Stimulated activated effector memory CD8-positive, alpha-beta T cell treated with anti-CD3 and anti-CD28 coated beads, Interleukin-12 subunit alpha, Interleukin-12 subunit beta, amount 100 ng/mL, for 72 hours (primary cell): ENCODE measurements at regions not wholly inside any gene's neighbourhood (a gene's known extent, or its start where the extent isn't known, plus 50 kb on each side); places are given as distances from the start of the nearest gene placed in this dataset.

Source experiments
- ATAC-seq: fragments of 150-1000 bp; cut with Tn5 transposase; 2 replicates; pipeline ENCODE4 v1.10.0; 2021
- DNase-seq, 2 donors: peaks; one replicate each; pipeline ENCODE4 v3.0.0; 2021 to 2022; ENCODE audit warnings: low spot score in 2 of 2
- H3K27ac Mint-ChIP-seq: one replicate; pipeline ENCODE4 v1.8.0; 2022; ENCODE audit warnings: mild to moderate bottlenecking, mixed read lengths
- H3K36me3 Mint-ChIP-seq: one replicate; pipeline ENCODE4 v1.8.0; 2022; ENCODE audit warnings: mild to moderate bottlenecking, mixed read lengths
- H3K4me1 Mint-ChIP-seq: one replicate; pipeline ENCODE4 v1.8.0; 2022; ENCODE audit warnings: mixed read lengths
- H3K4me3 Mint-ChIP-seq: one replicate; pipeline ENCODE4 v1.8.0; 2022; ENCODE audit warnings: mild to moderate bottlenecking, mixed read lengths
- H3K9me3 Mint-ChIP-seq: one replicate; pipeline ENCODE4 v1.8.0; 2022; ENCODE audit warnings: mixed read lengths

- ATAC-seq, result no peak
- no peaks in the 10 kb centered on the region for H3K36me3 Mint-ChIP-seq
- H3K4me3 Mint-ChIP-seq, result no peak overlapping the region
- no peak for DNase-seq
- no peaks in the 10 kb centered on the region for H3K4me1 Mint-ChIP-seq
- H3K27ac Mint-ChIP-seq, result no peak overlapping the region
- H3K9me3 Mint-ChIP-seq, result peaks cover 26% of the 10 kb centered on the region
Observed at GRCh38 chr5:117701062-117701461, 1126.4 kb upstream of the SEMA6A start.

- DNase-seq (no peak), ATAC-seq (no peak)
- no peaks in the 10 kb centered on the region for H3K36me3 Mint-ChIP-seq
- peaks cover 12% of the 10 kb centered on the region for H3K9me3 Mint-ChIP-seq
- H3K27ac Mint-ChIP-seq, result no peak overlapping the region
- no peak overlapping the region for H3K4me3 Mint-ChIP-seq
- H3K4me1 Mint-ChIP-seq, result no peaks in the 10 kb centered on the region
Observed at GRCh38 chr5:117692606-117693005, 1118.0 kb upstream of the SEMA6A start.

GRCh38 chr5:117691081-117691870, 1116.7 kb upstream of the SEMA6A start:
- no peak overlapping the region for H3K4me3 Mint-ChIP-seq
- peaks cover 3% of the 10 kb centered on the region for H3K9me3 Mint-ChIP-seq
- H3K4me1 Mint-ChIP-seq, result no peaks in the 10 kb centered on the region
- ATAC-seq (no peak), DNase-seq (no peak)
- H3K27ac Mint-ChIP-seq, result no peak overlapping the region
- H3K36me3 Mint-ChIP-seq, result no peaks in the 10 kb centered on the region

DNA sequence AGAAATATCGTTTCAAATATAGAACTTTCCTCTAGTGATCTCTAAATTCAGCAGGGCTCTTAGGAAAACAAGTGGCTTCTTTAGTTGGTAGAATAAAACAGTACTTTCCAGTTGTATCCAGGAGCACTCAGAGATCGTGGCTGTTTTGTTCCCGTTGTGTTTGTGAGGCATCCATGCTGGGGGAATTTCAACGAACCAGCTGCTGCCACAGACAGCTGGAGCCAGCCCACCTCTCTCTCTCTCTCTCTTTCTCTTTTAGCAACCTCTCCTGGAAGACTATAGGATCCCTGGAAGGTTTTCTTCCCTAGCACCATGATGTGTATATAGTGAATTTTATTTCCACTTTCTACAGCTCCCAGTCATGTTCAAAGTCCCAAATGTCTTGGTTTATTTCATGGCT, 1116.0 kb upstream of the SEMA6A start:
- H3K36me3 Mint-ChIP-seq, result no peaks in the 10 kb centered on the region
- no peak for ATAC-seq
- H3K9me3 Mint-ChIP-seq, result peaks cover 3% of the 10 kb centered on the region
- DNase-seq, result no peak
- no peak overlapping the region for H3K4me3 Mint-ChIP-seq
- H3K4me1 Mint-ChIP-seq, result no peaks in the 10 kb centered on the region
- no peak overlapping the region for H3K27ac Mint-ChIP-seq

- DNase-seq (no peak), ATAC-seq (no peak)
- Mint-ChIP-seq H3K4me3 (no peak overlapping the region), H3K4me1 (no peaks in the 10 kb centered on the region), H3K36me3 (no peaks in the 10 kb centered on the region), H3K27ac (no peak overlapping the region), H3K9me3 (peaks cover 9% of the 10 kb centered on the region)
Observed at GRCh38 chr5:117686926-117687325, 1112.3 kb upstream of the SEMA6A start.

DNA sequence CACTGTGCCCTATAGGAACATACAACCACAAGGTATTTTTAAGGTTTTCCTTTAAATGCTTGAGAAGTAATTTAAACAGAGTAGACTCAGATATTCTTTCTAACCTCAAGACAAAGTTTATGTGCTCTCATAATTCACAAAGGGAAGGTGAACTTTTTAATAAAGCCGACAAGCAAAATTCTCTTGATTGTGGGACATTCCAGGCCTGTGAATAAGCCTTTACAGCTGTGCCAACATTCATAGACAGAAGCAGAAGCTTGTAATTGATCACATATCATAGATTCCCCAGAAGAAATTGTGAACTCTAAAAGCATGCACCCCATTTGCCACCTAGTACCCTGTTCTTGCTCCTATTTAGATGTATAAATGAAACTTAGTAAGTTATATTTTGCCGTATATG, 1107.8 kb upstream of the SEMA6A start:
- Mint-ChIP-seq H3K9me3 (peaks cover 19% of the 10 kb centered on the region), H3K4me1 (no peaks in the 10 kb centered on the region), H3K4me3 (no peak overlapping the region), H3K27ac (no peak overlapping the region), H3K36me3 (no peaks in the 10 kb centered on the region)
- DNase-seq (no peak), ATAC-seq (no peak)

- H3K9me3 Mint-ChIP-seq, result peaks cover 19% of the 10 kb centered on the region
- H3K27ac Mint-ChIP-seq, result no peak overlapping the region
- no peaks in the 10 kb centered on the region for H3K36me3 Mint-ChIP-seq
- H3K4me3 Mint-ChIP-seq, result no peak overlapping the region
- H3K4me1 Mint-ChIP-seq, result no peaks in the 10 kb centered on the region
- no peak for ATAC-seq
- no peak for DNase-seq
Observed at GRCh38 chr5:117681431-117682254, 1107.0 kb upstream of the SEMA6A start.

DNA sequence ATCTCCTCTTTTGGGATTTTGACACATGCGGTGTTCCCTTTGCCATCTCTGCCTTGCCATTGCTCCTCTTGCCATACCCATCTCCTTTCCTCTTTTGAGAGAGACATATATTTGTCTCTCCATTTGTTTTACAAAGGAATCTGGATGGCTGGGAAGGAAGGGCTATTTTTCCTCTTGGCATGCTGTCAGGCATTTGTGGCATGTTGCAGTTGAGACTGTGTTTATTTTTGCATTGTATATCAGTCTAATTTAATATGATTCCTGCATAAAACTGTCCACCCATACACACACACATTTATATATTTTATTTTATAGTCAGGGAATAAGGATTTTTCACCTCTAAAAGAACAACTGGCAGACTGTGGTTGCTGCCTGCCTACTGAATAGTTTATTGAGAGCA, 1105.8 kb upstream of the SEMA6A start:
- DNase-seq (no peak), ATAC-seq (no peak)
- Mint-ChIP-seq H3K36me3 (no peaks in the 10 kb centered on the region), H3K9me3 (peaks cover 22% of the 10 kb centered on the region), H3K4me1 (no peaks in the 10 kb centered on the region), H3K27ac (no peak overlapping the region), H3K4me3 (no peak overlapping the region)

- H3K4me3 Mint-ChIP-seq, result no peak overlapping the region
- no peak overlapping the region for H3K27ac Mint-ChIP-seq
- H3K9me3 Mint-ChIP-seq, result peaks cover 21% of the 10 kb centered on the region
- DNase-seq (no peak), ATAC-seq (no peak)
- H3K36me3 Mint-ChIP-seq, result no peaks in the 10 kb centered on the region
- H3K4me1 Mint-ChIP-seq, result no peaks in the 10 kb centered on the region
Observed at GRCh38 chr5:117679046-117679445, 1104.4 kb upstream of the SEMA6A start.

- Mint-ChIP-seq H3K4me1 (no peaks in the 10 kb centered on the region), H3K9me3 (peaks cover 18% of the 10 kb centered on the region), H3K4me3 (no peak overlapping the region), H3K36me3 (no peaks in the 10 kb centered on the region), H3K27ac (no peak overlapping the region)
- DNase-seq (no peak), ATAC-seq (no peak)
Observed at GRCh38 chr5:117675646-117676045, 1101.0 kb upstream of the SEMA6A start.

DNA sequence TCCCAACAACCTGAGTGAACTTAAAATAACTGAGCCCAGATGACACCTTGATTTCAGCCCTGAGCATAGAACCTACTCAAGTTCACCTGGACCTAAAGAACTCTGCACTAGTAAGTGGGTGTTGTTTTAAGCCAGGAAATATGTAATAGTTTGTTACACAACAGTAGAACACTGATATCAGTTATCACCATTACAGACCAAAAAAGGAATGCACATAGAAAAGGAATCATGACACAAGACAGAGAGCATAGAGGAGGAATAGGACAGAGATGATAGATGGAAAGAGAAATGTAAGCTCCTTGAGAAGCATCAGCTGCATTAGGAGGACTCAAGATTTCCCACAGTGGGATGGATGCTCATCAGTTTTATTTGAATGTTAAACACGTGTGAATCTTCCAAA, 1096.9 kb upstream of the SEMA6A start:
- no peak for ATAC-seq
- H3K36me3 Mint-ChIP-seq, result no peaks in the 10 kb centered on the region
- H3K4me3 Mint-ChIP-seq, result no peak overlapping the region
- DNase-seq, result no peak
- H3K27ac Mint-ChIP-seq, result no peak overlapping the region
- no peaks in the 10 kb centered on the region for H3K4me1 Mint-ChIP-seq
- H3K9me3 Mint-ChIP-seq, result peaks cover 12% of the 10 kb centered on the region

DNA sequence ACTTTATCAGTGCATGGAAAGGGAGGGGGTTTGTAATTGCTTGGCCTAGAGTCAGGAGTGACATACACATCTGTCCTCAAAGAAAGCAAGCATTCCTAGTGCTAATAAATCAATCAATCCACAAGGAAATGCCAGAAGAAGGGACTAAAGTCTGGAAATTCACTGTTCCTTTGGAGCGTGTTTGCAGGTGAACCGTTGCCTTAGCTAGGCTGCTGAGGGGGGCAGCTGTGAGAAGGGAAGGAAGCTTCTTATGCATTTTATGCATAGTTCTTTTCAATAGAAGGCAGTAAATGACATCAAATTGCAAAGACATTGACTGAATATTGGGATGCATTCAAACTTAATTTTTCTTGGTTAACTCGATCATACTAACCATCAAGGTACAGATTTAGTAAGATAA, 1092.5 kb upstream of the SEMA6A start:
- Mint-ChIP-seq H3K27ac (no peak overlapping the region), H3K36me3 (no peaks in the 10 kb centered on the region), H3K4me3 (no peak overlapping the region), H3K9me3 (peaks cover 16% of the 10 kb centered on the region), H3K4me1 (no peaks in the 10 kb centered on the region)
- DNase-seq (no peak), ATAC-seq (no peak)

GRCh38 chr5:117665121-117665520, 1090.5 kb upstream of the SEMA6A start:
- DNase-seq (no peak), ATAC-seq (no peak)
- no peak overlapping the region for H3K4me3 Mint-ChIP-seq
- peaks cover 11% of the 10 kb centered on the region for H3K9me3 Mint-ChIP-seq
- no peaks in the 10 kb centered on the region for H3K4me1 Mint-ChIP-seq
- no peak overlapping the region for H3K27ac Mint-ChIP-seq
- no peaks in the 10 kb centered on the region for H3K36me3 Mint-ChIP-seq

GRCh38 chr5:117662361-117662760, 1087.7 kb upstream of the SEMA6A start:
- DNase-seq, result no peak
- no peaks in the 10 kb centered on the region for H3K4me1 Mint-ChIP-seq
- H3K9me3 Mint-ChIP-seq, result peaks cover 18% of the 10 kb centered on the region
- no peak overlapping the region for H3K27ac Mint-ChIP-seq
- no peaks in the 10 kb centered on the region for H3K36me3 Mint-ChIP-seq
- no peak for ATAC-seq
- H3K4me3 Mint-ChIP-seq, result no peak overlapping the region

GRCh38 chr5:117657541-117657940, 1082.9 kb upstream of the SEMA6A start:
- Mint-ChIP-seq H3K9me3 (peaks cover 11% of the 10 kb centered on the region), H3K36me3 (no peaks in the 10 kb centered on the region), H3K4me1 (no peaks in the 10 kb centered on the region), H3K4me3 (no peak overlapping the region), H3K27ac (no peak overlapping the region)
- DNase-seq (no peak), ATAC-seq (no peak)

DNA sequence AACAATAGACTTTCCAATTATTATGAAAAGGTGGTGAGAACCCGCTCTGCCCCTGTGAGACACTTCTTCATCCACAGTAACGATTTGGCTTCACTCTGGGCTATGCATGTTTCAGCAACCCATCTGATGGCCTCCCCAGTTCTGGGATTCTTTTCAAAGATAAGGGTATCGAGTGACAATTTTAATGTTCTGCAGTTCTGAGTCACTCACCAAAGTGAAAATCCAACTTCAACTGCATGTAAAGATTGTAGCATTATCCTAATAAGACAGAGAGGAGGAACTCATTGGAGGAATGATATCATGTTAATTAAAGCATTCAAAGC, 1078.3 kb upstream of the SEMA6A start:
- no peaks in the 10 kb centered on the region for H3K4me1 Mint-ChIP-seq
- H3K9me3 Mint-ChIP-seq, result peaks cover 5% of the 10 kb centered on the region
- no peaks in the 10 kb centered on the region for H3K36me3 Mint-ChIP-seq
- H3K27ac Mint-ChIP-seq, result no peak overlapping the region
- no peak for DNase-seq
- ATAC-seq, result no peak
- H3K4me3 Mint-ChIP-seq, result no peak overlapping the region
